ENCODE measurements at regions not wholly inside any gene's neighbourhood (a gene's known extent, or its start where the extent isn't known, plus 50 kb on each side); places are given as distances from the start of the nearest gene placed in this dataset.
"Not testable (repeated sequence)": the region's sequence is repeated elsewhere in the genome, so short reads cannot be mapped to it uniquely, and the experiment has no call there.

- not testable (repeated sequence) for TF ChIP-seq CTCF, POLR2AphosphoS5 (IDR thresholded peaks at IDR 0.05)
Observed at GRCh38 chr6:165127743-165128142, 181.7 kb downstream of the C6orf118 start.
